GM18508 (cell line): ENCODE measurements at regions not wholly inside any gene's neighbourhood (a gene's known extent, or its start where the extent isn't known, plus 50 kb on each side); places are given as distances from the start of the nearest gene placed in this dataset.
"Not testable (repeated sequence)": the region's sequence is repeated elsewhere in the genome, so short reads cannot be mapped to it uniquely, and the experiment has no call there.

ENCODE experiments used
- ATAC-seq: cut with Tn5 transposase; IDR thresholded peaks from one replicate; pipeline ENCODE4 v1.9.1; 2021; ENCODE audit warnings: moderate number of reproducible peaks; ENCODE audit not compliant: insufficient read depth, unreplicated experiment

DNA sequence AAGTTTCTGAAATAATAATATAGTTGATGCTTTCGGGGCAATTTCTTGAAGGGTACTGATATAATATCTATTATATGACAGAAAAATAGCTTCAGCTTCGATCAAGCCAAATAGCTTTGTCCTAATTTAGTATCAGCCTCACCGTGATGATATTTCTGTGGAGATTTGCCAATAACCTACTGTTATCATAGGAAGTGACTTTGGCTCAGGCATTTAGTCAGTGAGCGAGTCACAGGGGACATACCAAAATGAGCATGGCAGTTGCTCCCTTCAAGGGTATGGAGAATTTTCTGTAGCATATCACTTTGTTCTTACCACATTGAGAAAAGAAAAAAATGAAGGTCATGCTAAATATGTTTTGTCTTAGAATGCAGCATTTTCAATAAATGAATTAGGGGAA lies 767.6 kb upstream of the SLITRK1 start:
- no peak for ATAC-seq

DNA sequence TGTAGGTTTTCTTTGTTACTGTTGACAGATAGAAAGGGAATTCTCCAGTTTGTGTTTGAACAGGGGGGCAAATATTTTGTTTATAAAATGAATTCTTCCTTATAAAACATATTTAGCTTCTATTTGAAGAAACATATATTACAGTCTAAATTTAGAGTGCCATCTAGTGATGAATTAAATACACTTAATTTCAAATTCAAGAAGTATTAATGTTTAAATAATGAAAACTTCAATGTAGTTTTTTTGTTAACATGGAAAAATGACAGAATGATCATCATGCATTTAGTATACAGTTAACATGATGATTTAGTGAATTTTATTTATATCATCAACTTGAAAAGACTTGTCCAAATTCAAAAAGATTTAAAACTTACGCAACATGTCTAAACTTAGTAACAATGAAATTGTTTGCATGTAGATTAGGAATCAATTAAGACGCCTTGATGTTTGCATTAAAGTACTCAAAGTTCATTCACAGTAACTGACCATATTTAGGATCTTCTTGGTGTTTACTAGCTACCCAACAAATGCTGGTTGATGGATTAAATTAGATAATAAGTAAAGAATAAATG lies 765.9 kb upstream of the SLITRK1 start:
- ATAC-seq: no peak

DNA sequence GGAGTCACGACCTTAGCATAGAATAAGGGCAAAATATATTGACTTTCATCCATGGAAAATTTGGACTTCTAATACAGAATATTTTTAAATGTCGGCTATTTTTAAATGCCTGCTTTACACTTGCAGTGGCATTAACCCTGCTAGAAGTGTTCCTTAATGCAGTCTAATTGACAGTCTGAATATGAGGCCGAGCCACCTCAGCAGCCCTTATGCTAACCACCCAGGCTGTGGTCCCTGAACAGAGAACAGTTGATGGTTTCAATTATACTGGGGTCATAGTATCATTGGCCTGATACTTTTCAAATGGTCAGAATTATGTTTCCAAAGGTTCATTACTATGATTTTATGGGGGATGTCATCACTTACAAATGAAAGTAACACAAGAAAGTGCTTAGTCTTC lies 764.7 kb upstream of the SLITRK1 start:
- no peak for ATAC-seq

DNA sequence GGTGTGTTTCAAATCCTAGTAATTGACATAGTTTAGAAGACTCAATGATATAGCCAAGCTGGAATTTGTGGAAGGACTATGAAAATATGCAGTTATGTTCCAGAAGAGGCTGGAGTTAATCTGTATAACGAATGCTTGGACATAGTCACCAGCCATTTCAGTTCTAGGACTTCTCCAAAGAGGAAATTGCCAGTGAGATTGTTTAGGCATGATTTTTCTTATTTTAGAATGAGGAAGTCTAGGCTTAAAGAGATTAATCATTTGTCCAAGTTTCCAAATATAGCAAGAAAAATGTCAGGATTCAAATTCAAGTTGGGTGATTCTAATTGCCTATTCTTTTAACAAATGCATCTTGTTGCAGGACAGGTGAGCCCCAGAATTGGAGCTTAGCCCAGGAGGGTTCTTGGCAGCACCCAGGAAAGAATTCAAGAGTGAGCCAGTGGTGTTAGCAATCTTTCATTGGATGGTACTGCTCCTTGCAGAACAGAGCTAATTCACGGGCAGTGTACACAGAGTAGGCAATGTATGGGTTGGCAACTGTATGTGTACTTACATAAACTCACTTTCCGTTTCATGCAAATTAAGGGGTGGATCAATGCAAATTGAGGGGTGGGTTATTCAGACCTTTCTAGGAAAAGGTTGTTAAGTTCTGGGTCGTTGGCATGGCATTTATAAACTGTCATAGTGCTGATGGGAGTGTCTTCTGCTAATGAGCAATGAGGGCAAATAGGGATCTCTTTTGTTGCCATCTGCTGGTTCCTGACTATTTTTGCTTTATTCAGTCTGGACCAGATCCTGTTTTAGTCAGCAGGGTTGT lies 763.1 kb upstream of the SLITRK1 start:
- ATAC-seq: no peak

DNA sequence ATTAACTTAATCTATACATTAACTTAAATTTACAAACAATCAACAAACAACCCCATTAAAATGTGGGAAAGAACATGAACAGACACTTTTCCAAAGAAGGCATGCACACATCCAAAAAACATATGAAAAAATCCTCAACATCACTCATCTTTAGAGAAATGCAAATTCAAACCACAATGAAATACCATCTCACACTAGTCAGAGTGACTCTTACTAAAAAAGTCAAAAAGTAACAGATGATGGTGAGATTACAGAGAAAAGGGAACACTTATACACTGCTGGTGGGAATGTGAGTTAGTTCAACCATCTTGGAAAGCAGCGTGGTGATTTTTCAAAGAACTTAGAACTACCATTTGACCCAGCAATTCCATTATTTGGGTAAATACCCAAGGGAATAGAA lies 759.2 kb upstream of the SLITRK1 start:
- no peak for ATAC-seq

DNA sequence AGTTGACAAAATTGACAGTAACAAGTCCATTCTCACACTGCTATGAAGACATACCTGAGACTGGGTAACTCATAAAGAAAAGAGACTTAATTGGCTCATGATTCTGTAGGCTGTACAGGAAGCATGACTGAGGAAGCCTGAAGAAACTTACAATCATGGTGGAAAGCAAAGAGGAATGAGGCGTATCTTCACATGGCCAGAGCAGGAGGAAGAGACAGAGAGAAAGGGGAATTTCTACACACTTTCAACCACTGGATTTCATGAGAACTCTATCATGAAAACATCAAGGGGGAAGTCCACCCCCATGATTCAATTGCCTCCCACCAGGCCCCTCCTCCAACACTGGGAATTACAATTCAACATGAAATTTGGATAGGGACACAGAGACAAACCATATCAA lies 758.4 kb upstream of the SLITRK1 start:
- no peak for ATAC-seq

DNA sequence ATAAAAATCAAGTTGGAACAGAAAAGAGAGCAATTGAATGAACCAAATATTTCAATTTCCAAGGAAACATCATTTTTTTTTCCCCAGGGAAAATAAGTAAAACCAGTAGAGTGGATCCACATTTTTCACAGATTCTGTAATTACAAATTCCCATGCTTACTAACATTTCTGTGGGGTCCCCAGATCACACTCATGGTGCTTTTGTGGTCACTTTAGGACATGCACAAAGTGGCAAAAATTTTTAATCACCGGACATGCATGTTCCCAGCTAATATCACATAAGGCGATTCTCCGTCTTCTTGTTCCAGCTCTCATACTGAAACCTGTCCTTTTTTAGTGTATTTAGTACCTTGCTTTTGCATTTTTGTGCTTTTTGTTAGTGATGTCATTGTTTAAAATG lies 748.2 kb upstream of the SLITRK1 start:
- no peak for ATAC-seq

DNA sequence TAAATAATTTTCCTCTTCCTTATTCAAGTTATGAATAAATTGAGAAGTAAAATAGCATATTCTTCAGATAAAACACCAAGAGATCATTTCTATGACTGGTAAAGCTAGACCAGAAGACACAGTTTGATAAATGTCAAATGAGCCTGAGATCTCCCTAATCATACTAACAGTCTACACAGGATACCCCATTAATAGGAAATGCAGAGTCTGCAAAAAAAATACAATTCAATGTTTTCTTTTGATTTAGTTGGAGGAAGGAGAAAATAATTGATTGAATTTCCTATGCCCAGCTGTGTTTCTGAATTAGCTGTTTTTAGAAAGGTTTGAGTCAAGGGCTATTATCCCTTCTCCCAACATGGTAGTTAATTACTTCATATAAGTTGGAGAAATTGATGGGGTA lies 734.6 kb upstream of the SLITRK1 start:
- no peak for ATAC-seq

DNA sequence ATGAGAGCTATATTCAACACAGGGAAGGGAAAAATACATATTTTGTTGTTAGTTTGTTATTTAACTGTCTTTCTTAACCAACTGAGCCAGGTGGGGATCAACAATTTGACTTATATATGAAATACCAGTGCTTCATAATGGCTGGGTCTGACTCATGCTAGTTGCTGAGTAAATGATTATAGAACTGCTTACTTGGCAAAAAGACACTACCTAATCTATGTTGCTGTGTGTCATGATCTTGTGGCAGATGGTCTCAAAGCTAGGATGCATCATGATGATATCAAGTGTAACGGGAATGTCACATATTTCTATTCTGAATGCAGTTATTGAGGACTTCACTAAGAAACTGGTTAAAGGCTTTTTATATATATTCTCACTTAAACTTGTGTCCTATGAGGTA lies 727.4 kb upstream of the SLITRK1 start:
- no peak for ATAC-seq

DNA sequence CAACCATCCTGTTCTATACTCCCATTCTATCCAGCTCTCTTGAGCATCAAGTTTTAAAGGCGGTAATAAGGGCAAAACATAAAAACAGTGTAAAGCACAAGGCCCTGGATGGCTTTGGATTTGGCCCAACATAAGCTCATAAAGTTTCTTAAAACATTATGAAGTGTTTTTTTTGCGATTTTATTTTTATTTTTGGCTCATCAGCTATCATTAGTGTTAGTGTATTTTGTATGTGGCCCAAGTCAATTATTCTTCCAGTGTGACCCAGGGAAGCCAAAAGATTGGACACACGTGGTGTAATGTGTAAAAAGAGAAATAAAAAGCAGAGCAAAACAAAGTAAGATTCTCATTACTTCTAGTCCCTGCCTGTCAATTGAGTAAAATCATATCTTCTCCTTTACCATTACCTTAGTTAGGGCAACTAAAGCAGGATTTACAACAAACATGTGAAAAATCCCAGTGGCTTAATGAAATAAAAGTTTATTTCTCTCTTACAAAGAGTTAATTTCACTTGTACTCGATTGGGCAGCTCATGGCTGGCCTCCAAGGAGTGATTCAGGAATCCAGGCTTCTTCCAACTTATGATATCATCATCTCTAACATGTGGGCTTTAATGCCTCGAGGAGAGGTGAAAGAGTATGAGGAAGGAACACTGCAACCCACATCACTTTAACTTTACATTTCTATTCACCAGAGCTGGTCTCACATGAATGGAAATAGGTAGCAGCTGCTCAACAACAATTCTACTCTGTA lies 725.2 kb upstream of the SLITRK1 start:
- ATAC-seq: no peak

DNA sequence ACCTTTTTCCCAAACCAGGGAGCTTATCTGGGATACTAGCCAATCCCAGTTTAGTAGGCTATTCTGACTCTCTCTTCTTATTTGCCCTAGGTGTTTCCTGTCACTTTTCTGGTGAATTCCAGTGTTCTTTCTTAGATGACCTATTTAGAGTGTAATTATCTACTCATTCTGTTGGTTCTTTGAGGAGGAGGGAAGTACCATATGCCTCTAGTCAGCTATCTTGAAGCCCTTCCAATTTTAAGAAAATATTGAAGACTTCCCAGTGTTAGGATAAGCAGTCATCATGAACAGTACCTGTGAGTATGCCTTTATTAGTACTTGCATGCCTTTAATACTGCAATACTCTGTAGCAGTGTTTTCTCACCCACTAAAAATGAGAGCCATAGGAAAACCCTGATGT lies 724.3 kb upstream of the SLITRK1 start:
- no peak for ATAC-seq

DNA sequence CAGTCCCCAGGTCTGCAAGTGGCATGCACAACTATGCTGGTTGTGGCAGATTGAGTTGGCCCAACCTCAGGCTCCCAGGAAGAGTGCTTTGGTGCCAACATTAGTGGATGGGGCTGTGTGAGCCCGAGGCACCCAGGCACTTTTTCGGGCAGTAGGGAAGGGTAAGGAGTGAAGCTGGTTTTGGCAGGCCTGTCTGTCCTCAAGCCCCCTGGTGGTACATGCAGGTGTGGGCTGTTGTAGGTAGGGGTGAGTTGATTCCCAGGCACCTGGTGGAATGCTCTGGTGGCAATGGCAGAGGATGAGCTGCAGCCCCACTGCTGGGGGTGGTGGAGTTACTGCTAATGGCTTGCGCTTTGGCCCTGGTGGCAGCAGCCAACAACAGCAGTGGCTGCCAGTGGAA lies 723.7 kb upstream of the SLITRK1 start:
- no peak for ATAC-seq

DNA sequence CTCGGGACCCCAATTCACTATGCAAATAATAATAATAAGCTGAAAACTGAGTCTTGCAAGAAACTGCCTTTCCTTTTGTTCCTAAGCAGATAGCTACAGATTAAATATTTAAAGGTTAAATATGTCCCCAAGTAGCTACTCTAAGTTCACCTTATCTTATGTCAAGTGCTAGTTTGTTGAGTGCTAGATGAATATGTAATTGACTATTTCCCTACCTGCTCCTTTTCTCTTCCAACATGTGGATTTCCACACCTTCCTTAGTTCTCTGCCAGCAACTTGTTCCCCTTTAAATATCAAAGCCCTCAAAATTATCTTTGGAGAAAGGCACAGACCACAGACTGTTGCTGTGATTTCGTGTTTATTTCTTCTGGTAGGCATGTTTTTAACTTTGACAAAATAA lies 709.2 kb upstream of the SLITRK1 start:
- no peak for ATAC-seq

DNA sequence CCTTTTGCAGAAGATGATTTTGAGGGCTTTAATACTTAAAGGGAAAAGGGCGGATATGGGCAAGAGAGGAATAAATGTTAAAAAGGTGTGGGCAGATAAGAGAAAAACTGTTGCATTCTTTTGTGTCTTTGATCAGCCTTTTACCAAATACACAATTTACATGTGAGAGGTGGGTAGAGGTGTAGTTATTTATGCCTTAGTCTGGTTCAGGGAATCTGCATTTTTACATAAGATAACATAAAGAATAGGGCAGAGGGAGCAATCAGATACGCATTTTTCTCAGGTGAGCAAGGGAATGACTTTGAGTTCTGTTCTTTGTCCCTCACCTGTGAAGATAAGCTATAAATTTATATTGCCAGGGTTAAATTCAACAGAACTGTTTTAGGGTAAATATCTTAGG lies 708.4 kb upstream of the SLITRK1 start:
- no peak for ATAC-seq

DNA sequence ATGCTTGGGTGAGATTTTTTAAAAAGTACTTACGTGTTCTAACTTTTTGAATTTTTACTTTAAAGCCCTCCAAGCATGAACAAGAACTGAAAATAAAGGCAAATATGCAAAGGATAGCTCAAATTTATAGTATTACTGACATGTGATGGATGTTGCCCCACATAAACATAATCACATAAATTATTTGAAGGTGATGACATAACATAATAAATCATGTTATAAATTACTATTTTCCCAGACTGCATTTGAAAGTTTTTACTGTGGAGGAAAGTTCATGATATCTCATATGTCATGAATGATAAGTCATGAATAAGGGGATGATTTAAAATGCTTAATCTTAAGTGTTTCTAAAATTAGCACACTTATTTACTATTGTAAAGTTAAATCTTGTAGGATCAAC lies 705.7 kb upstream of the SLITRK1 start:
- no peak for ATAC-seq

DNA sequence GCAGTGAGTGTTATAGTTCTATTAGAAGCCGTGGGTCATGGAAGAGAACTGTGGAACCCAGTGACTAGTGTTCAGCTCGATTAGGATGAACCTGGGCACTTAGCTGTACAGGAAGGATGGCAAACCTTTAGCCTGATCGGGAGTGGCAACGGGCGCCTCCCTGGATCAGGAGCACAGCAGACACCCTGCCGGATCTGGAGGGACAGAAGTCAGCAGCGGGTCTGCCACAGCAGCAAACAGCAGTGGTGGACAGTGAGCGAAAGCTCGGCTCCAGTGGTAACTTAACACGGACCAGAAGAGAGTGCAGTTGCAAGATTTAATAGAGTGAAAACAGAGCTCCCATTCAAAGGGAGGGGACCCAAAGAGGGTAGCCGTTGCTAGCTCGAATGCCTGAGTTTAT lies 697.6 kb upstream of the SLITRK1 start:
- ATAC-seq: not testable (repeated sequence)

DNA sequence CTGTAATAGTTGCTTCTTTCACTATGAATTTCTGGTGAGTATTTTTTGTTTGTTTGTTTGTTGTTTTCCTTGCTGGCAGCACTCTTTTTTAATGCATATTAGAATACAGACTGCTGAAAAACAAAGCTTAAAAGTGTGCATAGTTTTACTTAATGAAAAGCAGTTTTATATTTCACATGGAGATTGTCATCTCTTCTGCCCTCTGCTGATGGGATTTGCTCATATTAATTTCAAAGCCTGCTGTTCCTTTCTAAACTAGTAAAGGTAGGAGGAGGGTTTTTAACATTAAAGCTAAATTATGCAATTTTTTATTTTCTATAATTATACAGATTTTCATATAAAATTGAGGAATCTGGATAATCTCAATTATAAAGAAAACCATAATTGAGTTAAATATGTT lies 692.6 kb upstream of the SLITRK1 start:
- ATAC-seq: no peak

DNA sequence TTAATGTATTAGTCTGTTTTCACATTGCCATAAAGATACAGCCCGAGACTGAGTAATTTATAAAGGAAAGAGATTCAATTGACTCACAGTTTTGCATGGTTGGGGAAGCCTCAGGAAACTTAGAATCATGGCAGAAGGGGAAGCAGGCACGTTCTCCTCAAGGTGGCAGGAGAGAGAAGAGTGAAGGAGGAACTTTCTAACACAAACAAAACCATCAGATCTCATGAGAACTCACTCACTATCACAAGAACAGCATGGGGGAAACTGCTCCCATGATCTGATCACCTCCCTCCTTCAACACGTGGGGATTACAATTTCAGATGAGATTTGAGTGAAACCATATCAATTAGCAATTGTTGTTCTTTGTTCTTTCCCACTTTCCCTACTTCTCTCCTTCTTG lies 689.0 kb upstream of the SLITRK1 start:
- no peak for ATAC-seq

DNA sequence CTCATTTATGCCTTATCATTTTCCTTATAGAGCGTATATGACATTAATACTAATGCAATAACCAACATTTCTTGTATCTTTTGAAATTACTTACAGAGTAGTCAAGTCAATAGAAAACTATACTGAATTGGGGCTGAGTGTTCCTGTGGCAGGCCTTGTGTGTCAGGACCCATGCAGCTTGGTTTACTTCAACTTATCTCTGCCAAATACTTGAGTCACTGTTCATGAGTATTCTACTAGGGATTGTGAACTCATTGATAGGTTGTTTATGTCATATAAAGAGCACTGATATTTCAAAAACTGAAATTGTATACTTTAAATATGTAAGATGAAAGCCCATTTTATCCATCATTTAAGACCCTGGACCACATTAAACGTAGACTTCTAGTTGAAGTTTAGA lies 688.6 kb upstream of the SLITRK1 start:
- no peak for ATAC-seq

DNA sequence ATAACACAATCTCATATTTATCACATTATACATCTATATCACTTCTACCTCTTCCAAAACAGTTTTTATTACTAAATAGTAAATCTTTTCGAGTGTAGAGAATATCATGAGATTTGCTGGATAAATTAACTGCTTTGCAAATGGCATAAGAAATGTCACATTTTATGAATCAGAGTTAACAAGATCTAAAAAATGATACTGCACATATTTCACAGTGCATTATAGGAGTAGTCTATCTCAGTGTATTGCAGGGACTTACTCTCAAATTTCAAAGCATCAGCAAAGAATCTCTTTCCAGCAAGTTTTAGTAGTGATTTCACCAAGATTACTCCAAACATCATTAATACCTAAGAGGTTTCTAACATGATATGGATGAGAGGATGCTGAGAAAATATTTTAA lies 687.1 kb upstream of the SLITRK1 start:
- ATAC-seq: no peak

DNA sequence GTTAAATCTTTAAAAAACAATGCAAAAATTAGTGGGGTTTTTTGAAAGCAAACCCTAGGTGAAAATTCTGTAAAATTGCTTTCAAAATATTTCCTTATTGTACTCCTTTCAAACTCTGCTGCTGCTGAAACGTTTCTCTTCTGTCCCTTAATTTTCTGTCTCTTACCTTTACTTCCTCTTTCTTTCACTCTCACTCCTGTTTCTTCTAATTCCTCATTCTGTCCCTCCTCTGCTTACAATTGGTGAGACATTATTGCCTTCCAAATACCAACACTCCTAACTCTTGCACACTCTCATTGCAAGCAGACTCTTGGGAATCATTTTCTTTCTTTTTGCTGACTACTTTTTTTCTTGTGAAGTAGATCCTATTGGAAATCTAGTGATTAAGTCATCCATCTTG lies 685.6 kb upstream of the SLITRK1 start:
- ATAC-seq: no peak

DNA sequence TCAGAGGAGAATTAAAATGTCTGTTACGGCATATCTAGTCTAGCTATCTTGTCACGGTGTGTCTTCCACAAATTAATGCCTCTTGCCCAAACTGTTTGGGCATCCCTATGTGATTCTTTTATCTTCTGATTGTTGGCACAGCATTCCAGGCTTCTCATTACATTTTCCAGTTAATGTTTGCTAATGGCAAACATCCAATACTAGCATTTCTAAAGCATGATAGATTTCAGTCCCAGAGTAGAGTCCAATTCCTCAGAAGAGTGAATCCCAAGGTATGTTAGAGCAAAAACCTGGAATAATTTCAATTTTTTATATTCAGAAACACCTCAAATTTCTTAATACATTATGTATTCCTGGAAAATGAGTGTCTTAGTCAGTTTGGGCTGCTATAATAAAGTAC lies 684.5 kb upstream of the SLITRK1 start:
- no peak for ATAC-seq
